GM19372 (cell line): ENCODE measurements at regions not wholly inside any gene's neighbourhood (a gene's known extent, or its start where the extent isn't known, plus 50 kb on each side); places are given as distances from the start of the nearest gene placed in this dataset.
"Not testable (repeated sequence)": the region's sequence is repeated elsewhere in the genome, so short reads cannot be mapped to it uniquely, and the experiment has no call there.

ENCODE experiments used
- ATAC-seq: cut with Tn5 transposase; IDR thresholded peaks from one replicate; pipeline ENCODE4 v1.9.1; 2021; ENCODE audit warnings: mild to moderate bottlenecking, low read depth, moderate library complexity; ENCODE audit not compliant: unreplicated experiment

DNA sequence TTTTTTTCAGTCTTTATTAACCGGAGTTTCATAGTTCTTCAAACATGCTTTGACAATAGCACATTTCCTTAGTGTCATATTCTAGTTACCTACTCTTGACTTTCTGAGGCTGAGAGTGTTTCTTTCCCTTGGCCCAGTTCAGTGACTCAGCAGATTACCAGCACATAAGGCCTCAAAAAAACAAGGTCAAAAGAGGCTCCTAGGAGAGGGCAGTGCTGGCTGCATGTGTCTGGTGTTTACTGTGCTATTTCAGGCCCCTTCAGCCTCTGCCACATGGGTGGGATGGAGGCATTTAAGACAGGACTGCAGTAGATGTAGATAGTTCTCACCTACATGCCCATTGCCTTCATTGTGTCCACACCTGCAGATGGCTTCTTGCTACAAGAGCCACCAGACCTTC lies 198.2 kb upstream of the SSTR4 start:
- no peak for ATAC-seq

DNA sequence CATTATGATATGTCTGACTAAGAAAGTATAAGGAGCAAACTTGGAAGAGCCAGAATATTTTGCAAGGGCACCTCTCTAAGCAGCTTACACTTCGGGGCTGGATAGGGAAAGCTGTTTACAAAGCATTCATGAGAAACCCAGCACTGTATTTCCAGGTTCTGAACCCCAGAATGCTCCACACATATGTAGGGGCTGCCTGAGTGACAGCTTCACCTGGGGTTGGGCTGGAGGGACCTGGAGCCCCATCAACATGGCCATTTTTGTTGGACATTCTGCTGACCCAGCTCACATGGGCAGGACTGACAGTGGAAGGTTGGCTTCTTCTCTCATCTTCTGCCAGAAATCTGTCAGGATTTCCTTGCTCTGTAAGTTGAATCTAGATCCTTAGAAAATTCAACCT lies 197.1 kb upstream of the SSTR4 start:
- no peak for ATAC-seq

DNA sequence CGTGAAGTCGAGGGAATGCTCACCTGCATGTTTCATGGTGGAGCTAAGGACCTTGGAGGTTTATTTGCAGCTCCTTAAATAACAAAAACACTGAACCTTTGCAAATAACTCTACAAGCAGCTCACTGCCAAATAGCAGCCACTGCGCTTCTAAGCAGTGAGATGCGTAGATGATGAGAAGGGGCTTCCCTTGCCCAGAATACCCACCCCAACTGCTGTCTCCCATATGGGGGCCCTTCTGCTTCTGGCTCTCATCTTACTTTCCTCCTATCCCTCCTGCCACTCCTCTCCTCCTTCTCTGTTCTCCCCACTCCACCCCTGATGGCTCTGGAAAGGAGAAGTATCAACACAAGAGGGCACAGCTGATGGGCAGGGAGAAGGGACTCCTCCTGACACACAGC lies 193.3 kb upstream of the SSTR4 start:
- ATAC-seq: no peak

DNA sequence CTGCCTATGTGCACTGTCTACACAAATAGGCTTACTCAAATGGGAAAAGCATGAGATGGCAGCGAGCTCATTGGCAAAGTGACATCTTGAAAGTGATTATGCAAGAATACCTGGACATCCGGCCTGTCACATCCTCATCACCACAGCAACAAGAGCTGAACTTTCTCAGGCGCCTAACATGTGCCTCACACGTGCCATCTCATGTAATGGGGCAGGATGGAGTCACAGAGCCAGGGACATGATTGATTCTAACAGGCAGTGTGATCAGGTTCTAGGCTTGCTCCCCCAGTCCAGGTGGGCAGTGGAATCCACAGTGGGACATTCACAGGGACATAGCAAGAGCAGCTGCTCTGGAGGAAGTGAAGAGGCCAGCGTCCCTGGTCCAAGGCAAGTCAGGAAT lies 192.3 kb upstream of the SSTR4 start:
- no peak for ATAC-seq

DNA sequence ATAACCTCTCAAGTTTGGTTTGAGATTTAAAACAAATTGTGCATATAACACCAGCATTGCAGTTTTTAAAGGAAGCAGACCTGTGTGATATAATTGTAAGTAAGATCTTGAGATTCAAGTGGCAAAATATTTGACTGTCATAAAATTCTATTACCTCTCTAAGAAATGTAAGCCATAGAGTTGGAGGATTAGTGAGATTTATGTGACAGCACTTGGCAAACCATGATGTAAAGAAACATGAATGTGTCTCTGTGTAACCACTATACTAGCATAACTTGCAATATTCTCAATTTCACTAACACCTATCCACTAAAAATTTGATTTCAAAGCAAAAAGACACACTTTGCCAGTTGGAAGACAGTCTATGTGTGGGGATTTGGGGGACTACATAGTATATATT lies 190.2 kb upstream of the SSTR4 start:
- no peak for ATAC-seq

DNA sequence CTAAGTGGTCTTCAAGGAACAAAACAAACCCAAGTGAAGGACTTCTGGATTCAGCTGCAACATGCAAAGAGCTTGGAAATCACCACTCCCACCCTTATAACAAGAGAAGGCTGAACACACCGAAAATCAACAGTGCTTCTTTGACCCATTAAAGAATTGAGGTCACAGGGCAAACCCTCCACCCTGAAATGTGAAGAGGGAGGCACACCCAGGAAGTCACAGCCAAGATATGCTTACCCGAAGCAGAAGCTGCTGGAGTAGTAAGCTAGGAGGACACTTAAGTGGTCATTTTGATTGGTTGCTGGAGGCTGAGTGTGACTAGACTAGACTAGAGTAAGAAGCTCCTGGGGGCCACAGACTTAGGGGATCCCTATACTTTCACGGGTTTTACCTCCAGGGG lies 188.2 kb upstream of the SSTR4 start:
- no peak for ATAC-seq

DNA sequence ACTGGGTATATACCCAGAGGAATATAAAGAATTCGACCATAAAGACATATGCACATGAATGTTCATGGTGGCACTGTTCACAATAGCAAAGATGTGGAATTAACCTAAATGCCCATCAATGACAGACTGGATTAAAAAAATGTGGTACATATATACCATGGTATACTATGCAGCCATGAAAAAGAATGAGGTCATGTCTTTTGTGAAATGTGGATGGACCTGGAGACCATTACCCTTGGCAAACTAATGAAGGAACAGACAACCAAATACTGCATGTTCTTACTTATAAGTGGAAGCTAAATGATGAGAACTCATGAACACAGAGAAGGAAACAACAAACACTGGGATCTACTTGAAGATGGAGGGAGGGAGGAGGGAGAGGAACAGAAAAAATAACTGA lies 186.7 kb upstream of the SSTR4 start:
- no peak for ATAC-seq

DNA sequence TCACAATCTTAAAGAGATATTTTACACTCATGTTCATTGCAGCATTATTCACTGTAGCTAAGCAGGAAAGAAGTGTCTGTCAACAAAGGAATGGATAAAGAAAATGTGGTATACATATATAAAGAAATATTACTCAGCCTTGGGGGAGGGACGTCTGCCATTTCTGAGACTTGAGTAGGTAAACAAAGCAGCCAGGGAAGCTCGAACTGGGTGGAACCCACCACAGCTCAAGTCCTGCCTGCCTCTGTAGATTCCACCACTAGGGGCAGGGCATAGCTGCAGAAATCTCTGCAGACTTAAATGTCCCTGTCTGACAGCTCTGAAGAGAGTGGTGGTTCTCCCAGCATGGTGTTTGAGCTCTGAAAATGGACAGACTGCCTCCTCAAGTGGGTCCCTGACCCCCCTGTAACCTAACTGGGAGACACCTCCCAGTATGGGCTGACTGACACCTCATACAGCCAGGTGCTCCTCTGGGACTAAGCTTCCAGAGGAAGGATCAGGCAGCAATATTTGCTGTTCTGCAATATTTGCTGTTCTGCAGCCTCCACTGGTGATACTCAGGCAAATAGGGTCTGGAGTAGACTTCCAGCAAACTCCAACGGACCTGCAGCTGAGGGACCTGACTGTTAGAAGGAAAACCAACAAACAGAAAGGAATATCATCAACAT lies 183.3 kb upstream of the SSTR4 start:
- ATAC-seq: not testable (repeated sequence)

DNA sequence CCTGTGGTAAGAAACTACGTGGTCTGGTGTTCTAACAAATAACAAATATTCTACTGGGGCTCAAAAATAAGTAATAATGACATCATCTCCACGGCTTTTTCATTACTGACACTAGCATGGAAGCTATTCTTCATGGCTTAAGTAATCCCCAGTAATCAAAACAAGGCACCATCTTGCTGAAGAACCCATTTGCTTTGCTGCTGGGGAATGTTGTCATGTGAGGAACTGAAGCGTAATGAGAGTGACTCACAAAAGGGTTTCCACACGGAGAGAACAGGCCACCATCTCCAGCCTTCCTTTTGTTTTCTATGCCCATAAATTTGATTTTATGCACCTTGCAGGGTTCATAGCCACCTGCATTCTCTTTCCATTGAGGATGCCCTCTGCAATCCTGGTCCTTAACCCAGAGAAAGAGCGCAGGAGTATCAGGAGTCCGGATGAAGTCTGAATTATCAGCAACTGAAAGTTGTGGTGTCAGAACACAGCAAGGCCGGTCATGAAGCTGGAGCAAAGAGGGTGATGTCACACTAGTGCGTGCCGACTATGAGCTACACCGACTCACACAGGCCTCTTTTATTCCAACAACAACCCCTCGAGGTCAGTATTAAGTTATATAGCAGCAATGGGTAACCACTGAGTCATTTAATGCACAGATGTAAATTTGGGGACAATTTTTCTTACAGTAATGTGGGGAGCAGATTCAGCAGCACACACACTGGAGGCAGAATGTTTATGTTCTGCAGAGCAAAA lies 173.7 kb upstream of the SSTR4 start:
- no peak for ATAC-seq

DNA sequence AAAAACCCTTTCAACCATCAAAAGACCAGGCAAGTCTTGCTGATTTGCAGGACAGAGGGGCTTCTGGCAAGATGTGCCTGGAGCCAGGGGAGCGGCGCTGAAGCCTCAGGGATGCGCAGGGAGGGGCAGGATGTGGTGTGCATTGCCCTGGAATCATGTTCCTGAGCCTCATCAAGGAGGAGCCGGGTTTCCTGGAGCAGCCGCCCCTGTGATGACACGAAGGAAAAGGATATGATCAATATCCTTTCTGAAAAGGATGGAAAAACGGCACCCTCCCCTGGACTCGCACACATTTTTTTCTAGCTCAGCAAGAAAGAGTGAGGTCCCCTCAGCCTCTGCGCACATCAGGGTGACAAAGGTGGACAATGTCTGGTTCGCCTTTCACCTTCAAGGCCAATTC lies 173.1 kb upstream of the SSTR4 start:
- ATAC-seq: no peak

DNA sequence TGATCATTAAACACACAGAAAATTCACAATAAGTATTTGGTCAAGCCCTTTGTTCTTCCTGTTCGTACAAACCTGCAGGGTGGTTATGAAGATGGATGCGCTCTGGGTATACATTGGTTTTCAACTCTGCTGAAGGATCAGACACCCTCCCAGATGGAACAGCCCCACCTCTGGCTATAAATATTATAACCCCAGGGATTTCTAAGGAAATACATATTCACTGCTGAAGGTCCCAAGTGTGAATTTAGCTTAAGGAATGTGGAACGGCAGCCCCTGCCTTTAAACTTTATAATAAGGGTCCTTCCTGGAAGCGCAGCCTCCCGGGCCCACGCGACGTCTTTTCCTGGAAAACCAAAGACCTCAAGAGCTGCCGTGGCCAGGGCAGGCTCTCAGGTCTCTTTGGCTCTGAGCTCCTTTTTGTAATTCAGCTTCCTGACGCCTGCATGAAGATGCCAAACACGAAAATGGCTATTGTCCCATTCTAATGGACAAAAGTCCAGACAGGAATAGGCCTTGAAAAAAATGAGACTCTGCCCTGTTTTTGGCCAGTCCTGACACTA lies 172.4 kb upstream of the SSTR4 start:
- ATAC-seq: no peak

DNA sequence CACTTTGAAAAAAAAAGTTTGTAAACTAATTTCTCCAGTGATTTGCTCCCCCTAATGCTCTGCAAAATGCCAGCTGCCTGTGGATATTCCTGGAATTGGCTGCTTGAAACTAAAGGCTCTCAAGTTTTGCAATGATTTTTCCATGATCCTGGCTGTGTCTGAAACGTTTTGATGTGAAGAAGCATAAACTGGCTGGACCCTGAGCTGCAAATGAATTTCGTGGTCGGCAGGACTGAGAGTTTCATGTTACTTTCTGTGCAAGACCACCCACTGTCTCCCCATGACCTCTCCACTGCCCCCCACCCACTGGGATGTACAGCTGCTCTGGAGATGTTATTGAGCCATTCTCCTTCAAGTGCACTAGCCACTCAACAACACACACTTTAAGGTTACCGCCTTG lies 171.3 kb upstream of the SSTR4 start:
- ATAC-seq: no peak

DNA sequence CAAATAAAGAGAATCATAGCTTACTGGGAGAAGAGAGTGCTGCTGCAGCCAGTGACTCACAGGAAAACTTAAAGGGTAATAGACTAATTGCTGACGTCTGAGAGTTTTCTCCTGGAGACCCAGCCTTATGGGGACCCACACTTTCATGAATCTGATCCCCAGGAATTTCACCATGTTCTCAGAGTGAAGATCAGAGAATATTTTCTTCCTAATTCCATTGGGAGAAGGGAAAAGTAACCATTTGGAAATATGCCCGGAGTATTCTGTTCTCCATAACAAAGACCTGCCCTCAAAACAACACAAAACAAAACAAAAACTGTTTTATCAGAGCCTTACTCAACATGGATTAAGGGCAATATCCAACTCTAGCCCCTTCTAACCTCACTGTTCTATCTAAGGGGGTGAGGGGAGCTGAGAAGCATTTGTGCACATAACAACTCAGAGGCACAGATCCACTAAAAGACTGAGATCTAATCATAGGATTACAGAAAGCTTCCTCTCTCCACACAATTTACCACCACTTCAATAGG lies 168.2 kb upstream of the SSTR4 start:
- ATAC-seq: no peak

DNA sequence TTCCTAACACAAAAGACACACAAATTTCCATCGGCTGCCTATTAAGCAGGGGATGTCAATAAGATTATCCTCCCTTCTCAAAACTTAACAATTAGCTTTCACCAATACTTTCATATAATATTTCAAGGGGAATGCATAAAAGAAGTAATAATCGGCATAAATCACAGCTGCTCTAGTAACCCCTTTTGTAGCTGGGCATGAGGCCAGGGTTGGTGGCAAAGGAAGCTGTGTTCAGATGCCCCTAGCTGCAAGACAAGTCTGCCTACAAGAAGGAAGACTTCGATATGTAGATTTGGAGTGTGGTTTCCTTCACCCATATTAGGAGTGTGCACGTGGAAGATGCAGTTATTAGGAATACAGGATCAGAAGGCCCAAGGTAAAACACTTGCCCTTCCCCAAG lies 156.9 kb upstream of the SSTR4 start:
- ATAC-seq: no peak

DNA sequence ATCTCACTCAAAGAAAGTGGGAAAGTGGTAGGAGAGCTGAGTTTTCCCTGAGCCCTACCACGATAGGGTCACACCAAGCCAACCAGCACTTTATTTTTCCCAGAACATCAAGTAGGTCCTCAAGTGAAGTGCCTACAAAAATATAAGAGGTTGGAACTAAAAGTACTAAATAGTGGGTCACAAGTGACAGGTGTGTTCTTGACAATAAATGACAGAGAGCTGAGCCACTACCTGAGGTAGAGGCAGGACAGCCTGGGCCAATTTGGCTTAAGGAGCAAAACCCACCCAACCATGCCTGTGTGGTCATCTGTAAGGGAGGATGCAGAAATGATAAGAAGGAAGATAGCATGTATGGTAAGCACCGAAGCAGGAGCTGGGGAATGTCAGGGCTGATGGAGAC lies 154.8 kb upstream of the SSTR4 start:
- no peak for ATAC-seq

DNA sequence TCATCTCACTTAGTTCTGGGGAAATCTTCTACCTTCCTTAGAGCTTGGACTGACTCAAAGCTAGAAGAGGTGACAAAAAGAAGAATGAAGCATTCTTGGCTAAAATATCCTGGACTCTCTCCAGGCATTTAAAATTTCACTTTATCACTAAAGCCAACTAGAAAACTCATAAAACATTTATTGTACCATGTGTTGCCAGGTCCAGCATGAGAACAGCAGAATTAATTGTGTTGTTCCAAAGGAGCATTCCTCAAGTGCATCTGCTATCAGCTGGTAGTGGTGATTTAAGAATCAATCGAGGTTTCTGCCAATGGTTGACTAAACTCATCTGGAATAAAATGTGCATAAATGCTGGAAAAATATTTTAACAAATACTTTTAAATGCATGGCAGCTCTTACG lies 147.3 kb upstream of the SSTR4 start:
- no peak for ATAC-seq

DNA sequence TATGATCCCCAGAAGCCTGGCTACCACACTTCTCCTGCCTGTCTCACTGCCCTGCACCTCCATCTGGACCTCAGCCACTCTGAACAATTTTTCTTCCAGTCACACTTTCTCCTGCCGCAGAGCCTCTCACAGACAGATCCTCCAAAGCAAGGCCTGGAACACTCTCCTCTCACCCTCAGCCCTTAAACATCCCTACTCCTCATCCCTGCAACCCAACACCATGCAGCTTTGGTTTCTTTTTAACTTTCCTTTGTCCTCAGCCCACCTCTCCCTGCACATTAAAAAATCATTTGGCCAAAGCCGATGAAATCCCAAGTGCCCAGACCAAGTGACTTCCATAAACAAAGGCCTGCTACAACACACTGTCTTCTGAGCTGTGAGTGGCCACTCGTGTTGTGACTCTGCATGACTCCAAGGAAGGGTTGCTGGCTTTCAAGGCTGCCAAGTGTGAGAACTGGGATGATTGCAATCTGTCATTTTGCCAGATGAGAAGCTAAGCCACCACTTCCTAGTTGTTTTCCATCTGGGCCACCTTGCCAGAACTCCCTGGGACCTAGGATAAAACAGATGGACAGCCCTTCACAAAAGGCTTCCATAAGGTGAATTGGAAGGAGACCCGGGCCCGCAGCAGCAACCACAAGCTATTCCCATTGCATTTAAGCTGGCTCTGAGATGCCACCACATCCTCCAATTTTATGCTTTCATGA lies 144.4 kb upstream of the SSTR4 start:
- no peak for ATAC-seq

DNA sequence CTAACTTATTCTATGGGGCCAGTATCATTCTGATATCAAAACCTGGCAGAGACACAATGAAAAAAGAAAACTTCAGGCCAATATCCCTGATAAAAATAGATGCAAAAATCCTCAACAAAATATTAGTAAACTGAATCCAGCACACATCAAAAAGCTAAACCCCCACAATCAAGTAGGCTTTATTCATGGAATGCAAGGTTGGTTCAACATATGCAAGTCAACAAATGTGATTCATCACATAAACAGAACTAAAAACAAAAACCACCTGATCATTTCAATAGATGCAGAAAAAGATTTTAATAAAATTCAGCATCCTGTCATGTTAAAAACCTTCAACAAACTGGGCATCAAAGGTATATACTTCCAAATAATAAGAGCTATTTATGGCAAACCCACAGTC lies 133.9 kb upstream of the SSTR4 start:
- ATAC-seq: no peak

DNA sequence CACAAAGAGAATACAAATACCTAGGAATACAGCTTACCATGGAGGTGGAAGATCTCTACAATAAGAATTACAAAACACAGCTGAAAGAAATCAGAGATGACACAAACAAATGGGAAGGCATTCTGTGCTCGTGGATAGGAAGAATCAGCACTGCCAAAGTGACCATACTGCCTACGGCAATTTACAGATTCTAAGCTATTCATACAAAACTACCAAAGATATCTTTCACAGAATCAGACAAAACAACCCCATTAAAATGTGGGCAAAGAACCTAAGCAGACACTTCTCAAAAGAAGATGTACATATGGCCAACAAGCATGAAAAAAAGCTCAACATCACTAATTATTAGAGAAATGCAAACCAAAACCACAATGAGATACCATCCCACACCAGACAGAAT lies 133.2 kb upstream of the SSTR4 start:
- ATAC-seq: no peak

DNA sequence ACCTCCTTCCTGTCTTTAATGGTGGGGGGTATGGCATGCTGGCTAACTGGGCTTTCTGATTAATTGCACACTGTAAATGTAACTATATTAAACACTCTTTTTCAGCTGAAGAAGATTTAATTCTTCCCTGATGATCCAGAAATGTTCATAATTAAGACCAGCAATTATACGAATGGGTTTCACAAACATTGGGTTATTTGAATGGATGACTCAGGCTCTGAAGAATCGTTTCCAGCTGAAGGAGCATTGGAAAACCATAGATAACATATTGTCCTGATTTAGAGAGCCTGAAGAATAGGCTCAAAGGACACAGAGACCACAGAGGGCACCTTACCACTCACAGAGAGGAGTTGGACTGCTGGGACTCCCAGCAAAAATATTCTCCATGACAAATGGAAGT lies 130.7 kb upstream of the SSTR4 start:
- ATAC-seq: no peak

DNA sequence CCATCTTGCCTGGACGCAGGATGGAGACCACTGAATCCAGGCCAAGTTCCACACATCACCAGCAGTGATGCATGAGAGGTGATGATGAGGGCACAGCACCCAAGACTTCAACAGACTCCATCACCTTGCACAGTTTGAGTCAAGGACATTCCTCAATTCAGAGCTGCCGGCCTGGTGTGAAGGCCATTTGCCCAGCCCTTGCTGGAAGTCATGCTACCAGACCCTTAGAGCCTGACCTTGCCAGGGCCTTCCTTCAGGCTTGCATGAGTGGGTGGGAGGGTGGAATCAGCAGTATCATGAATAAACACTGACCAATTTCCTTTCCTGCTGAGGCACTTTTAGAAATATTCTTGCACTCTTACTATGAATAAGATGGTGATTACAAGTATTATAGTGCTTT lies 130.2 kb upstream of the SSTR4 start:
- ATAC-seq: no peak
